ENCODE measurements at regions not wholly inside any gene's neighbourhood (a gene's known extent, or its start where the extent isn't known, plus 50 kb on each side); places are given as distances from the start of the nearest gene placed in this dataset.

DNA sequence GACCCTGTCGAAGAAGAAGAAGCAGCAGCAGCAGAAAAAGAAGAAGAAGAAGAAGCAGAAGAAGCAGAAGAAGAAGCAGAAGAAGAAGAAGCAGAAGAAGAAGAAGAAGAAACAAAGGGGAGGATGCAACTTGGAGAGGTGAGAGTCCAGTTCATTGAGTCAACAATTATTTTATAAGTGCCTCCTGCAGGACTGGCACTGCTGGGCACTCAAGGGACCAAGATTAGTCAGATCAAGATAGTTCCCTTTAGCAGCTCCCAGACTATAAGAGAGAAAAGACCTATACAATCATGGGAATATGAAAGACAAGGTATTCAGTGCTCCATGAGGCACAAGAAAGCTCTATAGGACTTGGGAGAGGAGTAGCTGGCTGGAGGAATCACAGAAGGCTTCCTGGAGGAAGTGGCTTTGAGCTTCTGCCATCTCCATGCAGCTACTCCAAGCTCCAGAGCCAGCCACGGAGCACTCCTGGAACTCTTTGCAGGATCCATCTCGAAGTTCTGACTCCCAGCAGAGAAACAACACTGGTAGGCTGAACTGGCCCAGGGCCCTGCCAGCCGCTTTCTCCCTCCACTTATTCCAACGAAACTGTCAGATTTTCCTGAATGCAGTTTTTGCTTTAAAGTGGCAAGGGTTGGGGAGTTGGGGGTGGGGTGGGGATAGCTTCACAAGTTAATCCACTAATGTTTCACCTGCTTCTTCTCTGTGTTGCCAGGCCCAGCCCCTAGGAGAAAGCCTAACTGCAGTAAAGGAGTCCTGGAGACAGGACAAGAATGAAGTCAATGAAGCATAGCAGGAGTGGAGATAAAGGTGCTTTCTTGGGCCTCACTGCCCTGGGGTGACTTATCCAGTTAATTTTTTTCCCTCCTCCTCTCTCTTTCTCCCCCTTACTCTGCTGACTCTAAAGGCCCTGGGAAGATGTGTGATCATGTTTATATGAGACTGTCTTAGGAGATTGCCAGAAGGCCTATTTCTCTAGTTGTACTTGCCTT lies 140.1 kb upstream of the PARP11 start:
- no peak for DNase-seq

DNA sequence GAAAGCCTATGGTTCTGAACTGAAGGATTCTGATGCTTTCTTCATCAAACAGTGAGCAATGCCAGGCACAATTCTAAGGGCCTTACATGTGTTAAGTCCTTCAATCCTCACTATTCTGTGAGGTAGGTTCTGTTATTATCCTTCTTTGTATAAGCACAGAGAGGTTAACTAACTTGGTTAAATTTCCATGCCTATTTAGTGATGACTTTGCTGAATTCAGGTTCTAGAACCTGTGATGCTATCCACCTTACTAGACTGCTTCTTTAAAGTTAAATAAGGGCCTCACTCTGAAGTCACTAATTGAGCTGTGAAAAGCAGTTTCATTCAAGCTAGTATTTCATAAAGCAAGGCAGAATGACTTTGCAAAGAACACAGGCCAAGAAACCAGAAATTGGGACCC lies 138.9 kb upstream of the PARP11 start:
- no peak for DNase-seq

DNA sequence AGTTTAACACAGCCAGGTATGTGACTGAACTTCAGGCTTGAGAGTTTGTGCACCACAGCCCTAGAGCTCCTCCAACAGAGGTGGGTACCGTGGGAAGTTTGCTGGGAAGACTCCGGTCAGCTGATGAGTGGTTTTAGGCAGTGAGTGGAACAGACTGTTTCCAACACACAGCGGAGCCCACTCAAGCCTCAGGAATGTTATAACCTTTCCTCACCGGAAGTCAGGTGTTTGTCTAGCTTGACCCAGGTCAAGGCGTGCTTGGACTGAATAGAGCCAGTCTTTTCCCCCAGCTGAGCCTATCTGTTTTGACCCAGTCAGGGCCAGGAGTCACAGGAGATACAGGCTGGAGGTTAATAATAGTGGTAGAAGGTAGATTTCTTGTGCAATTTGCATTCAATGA lies 138.4 kb upstream of the PARP11 start:
- DNase-seq: no peak

DNA sequence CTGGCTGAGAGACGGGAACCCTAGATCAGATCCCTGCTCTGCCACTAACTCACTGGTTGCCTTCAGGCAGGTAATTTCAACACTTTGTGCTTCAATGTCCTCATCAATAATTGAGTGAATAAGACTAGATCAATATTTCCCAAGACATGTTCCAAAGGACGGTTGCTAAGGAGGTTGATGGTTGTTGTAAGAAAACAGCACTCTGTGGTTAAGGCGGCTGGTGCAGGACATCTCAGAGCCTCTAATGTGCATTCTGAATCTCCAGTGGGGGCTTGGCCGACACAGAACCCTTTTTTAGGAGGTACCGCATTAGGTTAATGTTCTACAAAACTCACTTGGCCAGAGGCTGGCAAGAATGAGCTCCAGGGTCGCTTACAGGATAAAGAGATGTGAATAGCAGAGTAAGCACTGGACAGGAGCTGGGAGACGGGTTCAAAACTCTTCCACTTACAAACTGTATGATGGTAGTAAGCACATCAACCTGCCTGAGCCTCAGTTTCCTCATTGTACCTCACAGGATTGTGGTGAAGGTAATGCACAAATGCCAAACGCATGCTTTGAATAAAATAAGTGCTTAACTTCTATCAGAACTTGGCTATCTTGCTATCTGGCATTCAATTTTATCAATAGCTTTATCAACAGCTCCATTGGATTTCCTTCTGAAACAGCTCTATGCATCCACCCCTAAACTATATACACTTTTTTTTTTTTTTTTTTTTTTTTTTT lies 136.9 kb upstream of the PARP11 start:
- no peak for DNase-seq

DNA sequence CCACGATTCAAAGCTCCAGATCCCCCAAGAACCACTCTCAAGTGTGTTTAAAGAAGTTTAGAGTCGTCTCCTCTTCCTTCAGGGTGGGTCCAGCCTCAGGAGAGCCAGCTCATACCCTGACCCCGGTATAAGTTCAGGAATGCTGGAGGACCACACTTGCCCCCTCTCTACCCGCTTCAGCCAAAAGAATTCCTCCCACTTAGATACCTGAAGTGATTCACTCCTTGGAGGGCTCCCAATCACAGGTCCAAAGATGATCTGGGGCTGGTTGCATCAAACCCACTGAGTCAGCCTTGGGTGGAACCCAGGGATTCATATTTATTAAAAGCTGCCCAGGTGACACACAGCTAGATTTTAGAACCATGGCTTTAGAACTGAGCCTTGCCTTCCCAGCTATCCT lies 133.5 kb upstream of the PARP11 start:
- no peak for DNase-seq

DNA sequence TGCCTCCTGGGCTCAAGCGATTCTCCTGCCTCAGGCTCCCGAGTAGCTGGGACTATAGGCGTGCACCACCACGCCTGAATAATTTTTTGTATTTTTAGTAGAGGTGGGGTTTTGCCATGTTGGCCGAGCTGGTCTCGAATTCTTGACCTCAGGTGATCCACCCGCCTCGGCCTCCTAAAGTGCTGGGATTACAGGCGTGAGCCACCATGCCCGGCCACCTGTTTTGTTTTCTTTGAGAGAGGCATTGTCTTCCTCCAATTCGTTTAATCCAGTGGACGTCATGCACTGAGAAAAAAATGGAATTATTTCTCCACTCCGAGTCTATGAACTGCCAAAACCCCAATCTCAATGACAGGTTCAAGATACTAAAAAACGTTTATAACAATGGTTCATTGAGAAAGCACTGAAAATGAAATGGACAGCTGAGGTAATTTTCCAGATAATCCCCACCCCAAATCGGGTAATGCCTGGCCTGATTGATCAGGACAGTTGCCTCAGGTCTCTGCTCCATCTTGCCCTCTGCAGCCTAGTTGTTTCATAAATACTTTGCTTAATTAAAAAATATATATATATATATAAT lies 132.7 kb upstream of the PARP11 start:
- no peak for DNase-seq

DNA sequence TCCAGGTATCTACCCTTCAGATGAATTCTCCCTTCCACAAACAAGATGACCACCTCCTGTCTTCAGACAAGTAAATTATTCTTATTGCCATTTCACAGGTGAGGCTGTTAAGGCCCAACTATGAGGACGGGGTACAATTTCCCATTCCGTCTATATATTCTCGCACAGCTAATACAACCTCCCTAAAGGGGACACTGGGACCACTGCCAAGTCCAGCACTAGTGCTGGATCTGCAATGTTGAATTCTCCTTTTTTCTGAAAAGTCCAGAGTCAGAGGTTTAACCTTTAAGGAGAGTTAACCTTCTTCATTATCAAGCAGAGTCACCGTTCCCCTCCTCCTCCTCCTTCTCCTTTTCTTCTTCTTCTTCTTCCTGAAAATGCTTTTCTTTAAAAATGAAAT lies 130.4 kb upstream of the PARP11 start:
- no peak for DNase-seq

DNA sequence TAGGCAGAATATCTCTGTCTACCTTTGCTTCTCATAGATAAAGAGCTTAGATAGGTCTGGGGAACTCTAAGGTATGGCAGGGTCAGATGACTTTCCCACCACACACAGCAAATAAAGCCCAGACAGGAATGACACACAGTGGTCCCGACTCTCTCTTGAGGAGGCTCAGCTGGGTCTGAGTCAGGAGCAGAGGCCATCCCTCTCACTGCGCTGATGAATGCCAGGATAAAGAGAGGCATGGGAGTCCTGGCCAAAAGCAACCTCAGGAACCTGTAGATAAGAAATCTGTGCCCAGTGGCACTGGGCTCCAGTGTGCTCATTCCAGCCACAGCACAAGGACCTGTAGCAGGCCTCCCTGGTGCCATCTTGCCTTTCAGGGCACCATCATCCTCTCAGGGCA lies 129.4 kb upstream of the PARP11 start:
- DNase-seq: no peak

DNA sequence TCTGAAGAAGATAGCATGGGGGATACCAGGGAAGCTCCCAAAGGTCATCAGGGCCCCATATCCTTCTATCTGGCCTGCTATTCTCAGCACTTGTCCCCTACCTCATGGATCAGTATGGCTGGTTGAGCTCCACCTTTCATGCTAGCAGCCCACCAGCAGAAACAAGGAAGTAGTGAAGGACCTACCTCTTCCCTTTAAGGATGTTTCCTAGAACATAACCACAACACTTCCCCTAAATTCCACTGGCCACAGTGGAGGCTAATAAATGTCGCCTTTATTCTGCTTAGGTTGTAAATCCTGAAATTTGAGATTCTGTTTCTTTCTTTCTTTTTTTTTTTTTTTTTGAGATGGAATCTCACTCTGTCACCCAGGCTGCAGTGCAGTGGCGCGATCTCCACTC lies 128.6 kb upstream of the PARP11 start:
- DNase-seq: no peak

DNA sequence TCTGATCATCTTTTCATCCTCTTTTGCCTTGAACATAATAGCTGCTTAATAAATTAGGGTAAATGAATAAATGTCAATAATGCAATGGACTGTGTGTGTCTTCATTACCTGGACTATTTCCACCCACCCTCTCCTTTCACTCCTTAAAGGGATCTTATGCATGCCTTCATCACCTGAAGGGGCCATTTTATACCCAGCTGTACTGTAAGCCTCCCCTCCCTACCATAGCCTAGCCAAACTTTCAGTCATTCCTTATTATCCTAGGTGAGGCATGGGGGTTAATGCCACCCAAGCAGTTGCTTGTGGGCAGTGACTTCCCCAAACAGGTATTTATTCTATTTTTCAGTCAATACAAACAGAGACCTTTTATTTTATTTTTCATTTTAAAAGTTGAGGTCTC lies 127.8 kb upstream of the PARP11 start:
- no peak for DNase-seq

DNA sequence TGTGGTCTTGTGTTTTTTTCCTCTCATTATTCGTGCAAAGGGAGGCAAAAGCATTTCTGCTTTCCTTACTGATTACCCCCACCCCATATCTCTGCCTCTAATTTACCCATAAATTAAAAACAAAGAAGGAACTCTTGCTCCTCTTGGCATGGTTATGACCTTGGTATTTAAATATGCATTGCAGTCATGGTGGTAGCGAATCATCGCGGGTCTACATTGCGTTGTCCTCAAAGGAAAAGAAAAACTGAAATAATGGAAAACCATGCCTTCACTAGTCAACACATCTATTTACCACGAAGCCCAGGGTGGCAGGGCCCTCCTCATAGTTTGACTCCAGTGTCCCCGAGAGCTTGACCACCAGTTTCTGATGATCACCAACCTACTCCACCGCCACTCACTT lies 126.7 kb upstream of the PARP11 start:
- no peak for DNase-seq

DNA sequence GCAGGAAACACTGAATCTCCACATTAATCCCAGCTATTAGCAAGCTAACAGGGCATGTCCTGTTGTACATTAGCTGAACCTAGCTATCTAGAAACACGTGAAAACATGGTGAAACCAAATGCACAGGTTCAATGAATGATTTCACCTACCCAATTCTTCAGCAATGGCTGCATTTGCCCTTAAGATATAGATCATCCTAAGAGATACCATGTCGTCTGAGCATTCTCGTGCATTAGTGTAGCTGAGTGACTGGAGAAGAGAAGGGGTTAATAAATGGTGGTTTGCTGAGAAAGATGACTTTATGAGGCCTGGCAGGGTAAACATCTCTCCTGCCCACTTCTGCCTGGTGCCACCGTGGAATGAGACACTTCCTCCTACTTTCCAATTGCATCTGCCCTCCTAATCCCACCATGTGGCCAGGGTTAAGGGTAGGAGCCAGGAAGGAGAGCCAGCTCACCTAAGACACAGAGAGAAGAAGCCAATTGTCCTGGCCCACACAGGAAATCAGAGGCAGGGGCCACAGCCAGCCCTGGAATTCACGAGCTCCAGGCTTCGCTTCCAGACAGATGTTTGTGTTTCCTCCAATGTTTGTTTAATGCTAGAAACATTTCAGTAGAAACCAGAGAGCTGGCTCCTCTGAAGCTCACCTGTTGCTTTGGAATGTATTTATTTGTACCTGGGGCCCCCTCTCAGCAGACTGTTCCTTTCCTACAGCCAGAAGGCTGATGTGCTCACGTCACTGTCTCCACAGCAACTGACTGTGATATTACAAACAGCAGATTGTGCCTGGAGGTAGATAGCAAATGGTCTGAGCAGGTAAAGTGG lies 126.0 kb upstream of the PARP11 start:
- DNase-seq: no peak

DNA sequence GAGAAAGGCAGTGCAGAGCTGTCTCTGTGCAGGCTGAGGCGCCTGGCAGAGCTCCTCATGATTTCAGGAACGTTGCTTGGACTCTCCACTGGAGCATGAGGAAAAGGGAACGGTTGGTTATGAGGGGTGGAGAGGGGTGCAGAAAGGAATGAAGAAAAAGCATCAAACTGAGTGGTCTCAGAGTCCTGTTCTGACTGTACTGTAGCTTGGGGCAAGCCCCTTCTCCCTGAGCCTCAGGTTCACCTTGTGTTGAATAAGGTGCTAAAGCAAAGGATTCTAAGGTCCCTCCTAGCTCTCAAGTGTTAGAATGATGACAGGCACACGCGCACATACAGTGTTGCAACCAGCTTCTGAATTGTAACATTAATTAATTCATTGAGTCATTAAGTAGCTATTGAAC lies 125.2 kb upstream of the PARP11 start:
- DNase-seq: no peak

DNA sequence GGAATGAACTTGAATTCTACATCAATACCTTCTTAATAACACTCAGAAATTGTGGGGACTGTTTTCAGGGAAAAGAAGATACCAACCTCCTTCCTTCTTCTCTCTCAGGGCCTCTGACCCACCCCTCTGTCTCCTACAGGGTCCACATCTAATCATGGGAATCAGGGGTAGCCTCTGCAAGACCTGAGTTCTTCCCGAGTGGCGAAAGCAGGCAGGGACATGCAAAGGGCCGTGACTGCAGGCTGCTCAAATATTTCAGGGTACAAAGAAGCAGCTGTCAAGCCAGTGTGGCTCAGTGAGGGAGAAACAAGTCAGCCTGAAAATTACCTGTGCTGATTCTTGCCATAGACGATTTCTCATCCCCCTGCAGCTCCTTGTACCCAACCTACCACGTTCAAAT lies 123.1 kb upstream of the PARP11 start:
- DNase-seq: no peak

DNA sequence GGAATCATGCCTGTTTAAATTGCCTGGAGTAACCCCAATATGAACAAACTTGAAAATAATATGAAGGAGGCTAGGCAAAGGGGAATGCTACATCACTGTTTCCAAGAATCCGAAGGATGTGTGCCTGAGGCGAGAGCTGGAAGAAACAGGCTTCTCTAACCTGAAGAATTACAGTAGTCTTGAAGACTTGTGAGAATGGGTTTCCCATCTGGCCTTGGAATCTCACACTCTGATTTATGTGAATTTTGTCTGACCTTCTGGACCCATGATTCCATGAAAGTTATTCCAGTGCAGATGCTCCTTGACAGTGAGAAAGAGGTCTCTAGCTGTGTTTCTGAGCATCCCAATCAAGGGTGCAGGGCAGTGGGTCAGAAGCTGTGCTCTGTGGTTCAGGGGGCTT lies 122.1 kb upstream of the PARP11 start:
- no peak for DNase-seq

DNA sequence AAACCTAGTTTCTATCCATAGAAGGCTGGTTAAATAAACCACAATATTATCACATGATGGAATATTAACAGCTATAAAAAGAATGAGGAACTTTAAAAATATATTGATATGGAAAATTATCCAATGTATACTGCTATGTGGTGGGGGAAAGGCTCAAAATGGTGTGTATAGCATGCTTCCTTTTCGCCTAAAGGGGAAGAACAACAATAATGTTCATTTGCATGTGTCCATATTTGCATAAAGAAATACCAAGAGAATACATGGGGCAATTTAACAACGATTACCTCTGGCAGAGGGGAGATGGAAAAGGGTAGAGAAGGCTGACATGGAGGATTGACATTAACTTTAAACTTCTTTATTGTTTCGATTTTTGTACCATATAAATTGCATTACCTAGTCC lies 121.3 kb upstream of the PARP11 start:
- no peak for DNase-seq

DNA sequence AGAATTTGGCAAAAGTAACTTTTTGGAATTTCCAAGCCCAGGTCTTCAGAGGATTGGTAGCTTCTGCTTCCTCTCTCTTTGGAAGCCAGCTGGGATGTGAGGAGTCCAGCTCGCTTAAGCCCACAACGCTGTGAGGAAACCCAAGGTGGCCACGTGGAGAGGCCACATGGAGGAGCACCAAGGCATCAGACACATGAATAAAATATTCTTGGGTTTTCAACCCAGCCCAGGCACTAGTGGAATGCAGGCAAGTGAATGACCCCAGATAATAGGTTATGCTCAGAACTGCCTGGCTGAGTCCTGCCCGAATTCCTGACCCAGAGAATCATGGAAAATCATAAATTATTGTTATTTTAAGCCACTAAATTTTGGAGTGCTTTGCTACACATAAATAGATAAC lies 119.7 kb upstream of the PARP11 start:
- no peak for DNase-seq

DNA sequence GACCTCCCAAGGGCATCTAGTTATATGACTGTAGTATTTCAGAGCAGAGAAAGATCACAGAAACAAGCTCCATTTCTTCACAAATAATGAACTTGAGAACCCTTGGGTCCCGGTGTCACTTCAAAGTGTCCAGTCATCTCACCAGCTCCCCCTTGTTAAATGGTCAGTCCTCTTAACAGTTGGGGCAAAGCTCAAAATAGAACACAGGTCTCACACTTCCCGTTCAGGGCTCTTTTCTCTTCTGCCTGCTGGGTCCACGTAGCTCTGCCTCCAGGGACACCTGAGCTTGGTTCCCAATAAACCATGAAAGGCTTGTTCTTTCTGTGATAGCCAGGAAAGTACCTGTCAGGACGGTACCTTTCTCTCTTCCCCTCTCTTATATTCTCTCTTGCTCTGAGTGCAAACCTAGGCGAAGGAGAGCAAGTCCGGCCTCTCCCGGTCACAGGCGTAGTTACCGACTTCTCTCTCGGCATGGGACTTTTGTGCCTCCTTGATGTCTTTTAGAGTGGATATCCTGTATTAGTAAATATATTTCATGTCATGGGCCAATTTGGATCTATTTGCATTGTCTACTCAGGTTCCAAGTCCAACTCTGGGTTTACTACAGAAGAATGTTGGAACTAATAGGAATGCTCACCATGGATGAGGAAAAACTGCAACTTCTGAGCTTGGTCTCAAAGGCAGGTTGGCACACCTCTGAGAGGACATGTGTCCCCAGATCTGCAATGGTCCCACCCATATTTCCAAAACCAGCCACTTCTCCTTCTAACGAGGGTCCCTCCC lies 118.8 kb upstream of the PARP11 start:
- no peak for DNase-seq

DNA sequence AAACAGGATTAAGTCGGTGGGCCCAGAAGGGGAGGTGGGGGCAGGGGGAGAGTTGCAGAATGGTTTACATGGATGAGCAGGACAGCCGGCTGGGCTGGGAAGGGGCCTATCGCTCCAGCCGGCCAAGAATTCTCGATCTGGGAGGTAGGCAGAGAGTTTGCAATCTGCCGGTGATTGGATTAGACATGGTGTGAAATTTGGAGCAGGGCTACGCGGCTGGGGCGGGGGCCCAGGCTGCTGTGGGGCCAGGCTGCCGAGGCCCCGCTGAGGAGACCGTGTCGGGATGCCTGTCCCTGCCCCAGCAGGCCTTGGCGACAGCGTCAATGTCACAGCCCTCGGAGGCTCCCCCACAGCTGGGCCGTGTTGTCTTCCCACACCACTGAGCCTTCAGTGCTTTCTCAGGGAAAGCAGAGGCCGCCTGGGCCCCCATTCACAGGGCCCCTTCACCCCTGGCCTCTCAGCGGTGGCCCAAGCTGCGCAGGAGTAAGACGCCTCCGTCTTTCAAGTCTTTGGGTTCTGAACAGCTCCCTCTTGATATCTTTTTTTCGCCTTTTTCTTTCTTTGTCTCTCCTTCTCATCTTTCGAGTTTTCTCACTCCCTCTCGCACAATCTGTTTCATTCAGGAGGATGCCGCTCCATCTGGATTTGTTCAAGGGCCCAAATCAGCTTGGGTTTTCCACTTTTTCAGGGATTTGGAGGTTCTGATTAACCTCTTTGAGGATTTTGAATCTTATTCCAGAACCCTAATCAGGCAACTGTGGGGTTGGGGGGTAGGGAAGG lies 117.5 kb upstream of the PARP11 start:
- no peak for DNase-seq

DNA sequence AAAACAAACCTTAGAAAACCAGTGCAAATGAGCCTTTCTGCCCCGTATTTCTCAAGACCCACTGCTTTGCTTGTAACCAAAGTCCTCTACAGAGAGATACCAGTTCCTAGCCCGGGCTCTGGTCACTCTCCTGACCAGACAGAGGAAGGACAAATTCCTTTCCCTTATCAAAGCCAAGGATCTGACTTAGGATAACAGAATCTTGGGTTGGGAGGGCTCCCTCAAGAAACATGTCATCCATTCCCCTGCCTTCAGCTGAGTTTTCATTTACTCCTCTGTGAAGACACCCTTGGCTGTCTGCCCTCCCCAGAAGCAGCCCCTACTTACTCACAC lies 116.0 kb upstream of the PARP11 start:
- no peak for DNase-seq

DNA sequence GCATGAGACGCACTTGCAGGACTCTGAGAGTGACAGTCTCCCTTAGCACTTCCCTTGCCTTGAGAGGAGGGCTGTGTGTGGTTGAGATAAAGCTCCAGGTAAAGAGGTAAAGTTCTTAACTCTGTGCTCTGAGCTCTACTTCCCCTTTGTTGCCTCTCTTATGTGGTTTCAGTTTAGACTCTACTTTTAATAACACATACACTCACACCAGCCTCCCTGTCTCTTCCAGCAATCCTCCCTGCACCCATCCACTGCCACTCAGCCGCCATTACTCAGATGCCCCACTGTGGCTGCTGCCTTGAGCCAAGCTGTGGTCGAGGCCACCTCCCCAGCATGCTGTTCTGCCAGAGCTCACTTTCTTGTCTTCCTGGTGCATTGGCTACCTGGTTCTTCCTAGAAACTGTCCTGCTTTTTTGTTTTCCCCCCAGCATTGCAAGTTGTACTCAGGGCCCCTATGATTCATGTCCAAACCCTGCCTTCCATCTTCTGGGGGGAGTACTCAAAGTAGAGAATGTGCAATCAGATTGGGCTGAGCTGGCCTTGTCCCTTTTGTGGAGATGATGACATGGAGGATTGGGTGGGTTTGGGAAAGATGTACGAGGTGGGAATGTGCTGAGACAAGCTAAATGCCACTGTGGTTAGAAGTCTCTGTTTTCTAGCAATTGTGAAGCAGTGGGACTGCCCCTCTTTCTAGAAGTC lies 115.5 kb upstream of the PARP11 start:
- DNase-seq: no peak
